Caco-2 (cell line): ENCODE measurements at regions not wholly inside any gene's neighbourhood (a gene's known extent, or its start where the extent isn't known, plus 50 kb on each side); places are given as distances from the start of the nearest gene placed in this dataset.

Experiments
- BruUV-seq: library from RNA; stranded (reverse); fragments of 400-500 nt; replicated peaks from 2 replicates; lab custom pipeline; 2021; lab: Mats Ljungman, UMichigan
- CTCF ChIA-PET: fragments of 300-600 bp; sonication (Branson Sonifier 250); formaldehyde crosslinking; loops from one replicate; lab custom pipeline; 2022; ENCODE audit warnings: antibody characterized with exemption; lab: Charles Lee
- POLR2A ChIA-PET: fragments of 300-600 bp; sonication (Branson Sonifier 250); formaldehyde crosslinking; loops from one replicate; lab custom pipeline; 2022; ENCODE audit warnings: antibody characterized with exemption; lab: Charles Lee
- DNase-seq, 2 experiments: peaks; one replicate each; pipeline versions ENCODE4 v3.0.0 to v3.0.0-alpha.2; 2020 to 2022
- H3K27me3 ChIP-seq: replicated peaks from 2 replicates; pipeline ENCODE4 v1.6.0; 2011; ENCODE audit warnings: low read length; ENCODE audit not compliant: control insufficient read depth, insufficient read depth
- H3K36me3 ChIP-seq: 2 replicates; pipeline ENCODE4 v1.5.1; 2011; ENCODE audit warnings: low read length; ENCODE audit not compliant: control insufficient read depth, insufficient read depth
- H3K4me1 ChIP-seq: fragments of 250-450 bp; sonication (Bioruptor Pico); 2 replicates; pipeline ENCODE4 v1.5.1; 2020; ENCODE audit warnings: mild to moderate bottlenecking
- H3K4me3 ChIP-seq: 2 replicates; pipeline ENCODE4 v1.5.1; 2011; ENCODE audit warnings: low read depth, mild to moderate bottlenecking, control low read depth, low read length
- H3K9me3 ChIP-seq: fragments of 250-450 bp; sonication (Bioruptor Pico); 2 replicates; pipeline ENCODE4 v1.5.1; 2020; ENCODE audit warnings: mild to moderate bottlenecking, moderate library complexity
- H3K27ac Mint-ChIP-seq: one replicate; pipeline ENCODE4 v1.8.0; 2022; ENCODE audit warnings: mixed read lengths; ENCODE audit not compliant: unreplicated experiment
- H3K27me3 Mint-ChIP-seq: one replicate; pipeline ENCODE4 v1.8.0; 2022; ENCODE audit warnings: mixed read lengths; ENCODE audit not compliant: insufficient read depth, unreplicated experiment
- H3K36me3 Mint-ChIP-seq: one replicate; pipeline ENCODE4 v1.8.0; 2022; ENCODE audit warnings: mild to moderate bottlenecking, mixed read lengths; ENCODE audit not compliant: insufficient read depth, unreplicated experiment
- H3K4me1 Mint-ChIP-seq: one replicate; pipeline ENCODE4 v1.8.0; 2022; ENCODE audit warnings: low read depth, mixed read lengths; ENCODE audit not compliant: unreplicated experiment
- H3K4me3 Mint-ChIP-seq: one replicate; pipeline ENCODE4 v1.8.0; 2022; ENCODE audit warnings: mild to moderate bottlenecking, moderate library complexity, mixed read lengths; ENCODE audit not compliant: unreplicated experiment
- H3K9me3 Mint-ChIP-seq: one replicate; pipeline ENCODE4 v1.8.0; 2022; ENCODE audit warnings: mixed read lengths; ENCODE audit not compliant: unreplicated experiment
- intact Hi-C: fragments of 100-400 bp; cut with micrococcal nuclease; formaldehyde crosslinking; loops from one replicate; pipeline ENCODE4 v1.10.0; 2022; ENCODE audit not compliant: unreplicated experiment
- TF ChIP-seq, protein P1 (sequence below), 2 experiments: fragments of 200-600 bp in 1 of 2; IDR thresholded peaks; 1 replicate in 1 of 2; 2 replicates in 1 of 2; pipeline versions ENCODE4 v1.5.1 to v1.8.0; 2011 to 2022; ENCODE audit warnings: antibody characterized with exemption in 1 of 2, control low read depth in 1 of 2, inconsistent platforms in 1 of 2, low read depth in 1 of 2, low read length in 1 of 2, mild to moderate bottlenecking in 1 of 2, moderate library complexity in 1 of 2; ENCODE audit not compliant: insufficient read depth in 1 of 2, severe bottlenecking in 1 of 2, unreplicated experiment in 1 of 2

- TF ChIP-seq, protein P1, sequence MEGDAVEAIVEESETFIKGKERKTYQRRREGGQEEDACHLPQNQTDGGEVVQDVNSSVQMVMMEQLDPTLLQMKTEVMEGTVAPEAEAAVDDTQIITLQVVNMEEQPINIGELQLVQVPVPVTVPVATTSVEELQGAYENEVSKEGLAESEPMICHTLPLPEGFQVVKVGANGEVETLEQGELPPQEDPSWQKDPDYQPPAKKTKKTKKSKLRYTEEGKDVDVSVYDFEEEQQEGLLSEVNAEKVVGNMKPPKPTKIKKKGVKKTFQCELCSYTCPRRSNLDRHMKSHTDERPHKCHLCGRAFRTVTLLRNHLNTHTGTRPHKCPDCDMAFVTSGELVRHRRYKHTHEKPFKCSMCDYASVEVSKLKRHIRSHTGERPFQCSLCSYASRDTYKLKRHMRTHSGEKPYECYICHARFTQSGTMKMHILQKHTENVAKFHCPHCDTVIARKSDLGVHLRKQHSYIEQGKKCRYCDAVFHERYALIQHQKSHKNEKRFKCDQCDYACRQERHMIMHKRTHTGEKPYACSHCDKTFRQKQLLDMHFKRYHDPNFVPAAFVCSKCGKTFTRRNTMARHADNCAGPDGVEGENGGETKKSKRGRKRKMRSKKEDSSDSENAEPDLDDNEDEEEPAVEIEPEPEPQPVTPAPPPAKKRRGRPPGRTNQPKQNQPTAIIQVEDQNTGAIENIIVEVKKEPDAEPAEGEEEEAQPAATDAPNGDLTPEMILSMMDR (IDR thresholded peaks at IDR 0.05; ENCODE audit: insufficient read depth in 1 of 2, low read depth in 1 of 2, low read length in 1 of 2, severe bottlenecking in 1 of 2, unreplicated experiment in 1 of 2) = no peak
- Histone ChIP-seq H3K4me1 (no peaks in the 10 kb centered on the region), H3K27me3 (no peaks in the 10 kb centered on the region; the same call in 1 of the 2 replicates), H3K36me3 (no peaks in the 10 kb centered on the region), H3K9me3 (no peaks in the 10 kb centered on the region), H3K4me3 (no peak overlapping the region)
- Mint-ChIP-seq H3K36me3 (no peaks in the 10 kb centered on the region), H3K27ac (no peak overlapping the region), H3K9me3 (no peaks in the 10 kb centered on the region), H3K4me1 (no peaks in the 10 kb centered on the region), H3K27me3 (peaks cover 21% of the 10 kb centered on the region), H3K4me3 (no peak overlapping the region)
- DNase-seq = no peak
- POLR2A ChIA-PET = no interaction called here
- BruUV-seq = no TSS peak
- CTCF ChIA-PET = no interaction called here
- intact Hi-C loops = no loop called here
Observed at GRCh38 chr20:24823176-24823784, 125.8 kb upstream of the CST7 start.

DNA sequence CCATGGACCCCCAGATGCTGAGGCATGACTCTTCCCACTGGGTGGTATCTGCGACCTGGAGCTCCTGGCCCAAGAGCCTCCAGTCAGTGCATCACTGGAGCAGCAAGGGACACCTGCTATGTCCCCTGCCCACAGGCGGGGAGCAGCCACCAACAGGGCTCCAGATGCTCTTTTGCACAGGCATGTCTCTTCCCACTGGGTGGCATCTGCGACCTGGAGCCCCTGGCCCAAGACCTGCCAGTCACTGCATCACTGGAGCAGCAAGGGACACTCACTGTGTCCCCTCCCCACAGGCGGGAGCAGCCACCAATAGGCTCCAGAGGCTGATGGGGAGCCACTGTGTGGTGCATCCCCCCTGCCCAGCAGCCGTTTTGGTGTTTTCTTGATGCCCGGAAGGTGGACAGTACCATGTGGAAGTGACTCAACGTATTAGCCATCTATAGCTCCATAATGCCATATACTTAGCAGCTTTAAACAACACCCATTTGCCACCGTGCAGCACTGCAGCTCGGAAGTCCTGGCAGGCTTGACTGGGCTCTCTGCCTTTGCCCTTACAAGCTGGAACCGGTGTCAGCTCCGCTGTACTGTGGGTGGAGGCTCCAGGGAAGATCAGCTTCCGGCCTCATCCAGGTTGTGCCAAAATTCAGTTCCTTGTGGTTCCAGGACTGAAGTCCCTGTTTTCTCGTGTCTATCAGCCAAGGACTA is 124.9 kb upstream of the CST7 start:
- TF ChIP-seq, protein P1 (IDR thresholded peaks at IDR 0.05; ENCODE audit: insufficient read depth in 1 of 2, low read depth in 1 of 2, low read length in 1 of 2, severe bottlenecking in 1 of 2, unreplicated experiment in 1 of 2) = no peak
- H3K4me3 ChIP-seq = no peak overlapping the region
- no peaks in the 10 kb centered on the region for H3K4me1 ChIP-seq
- no peak overlapping the region for H3K4me3 Mint-ChIP-seq
- BruUV-seq = no TSS peak
- no peak overlapping the region for H3K27ac Mint-ChIP-seq
- intact Hi-C loops = no loop called here
- no peak for DNase-seq
- H3K36me3 ChIP-seq = no peaks in the 10 kb centered on the region
- H3K36me3 Mint-ChIP-seq = no peaks in the 10 kb centered on the region
- no peaks in the 10 kb centered on the region for H3K9me3 ChIP-seq
- no peaks in the 10 kb centered on the region for H3K4me1 Mint-ChIP-seq
- H3K27me3 ChIP-seq = no peaks in the 10 kb centered on the region; the same call in 1 of the 2 replicates
- ChIA-PET CTCF (no interaction called here), POLR2A (no interaction called here)
- H3K27me3 Mint-ChIP-seq = peaks cover 17% of the 10 kb centered on the region
- H3K9me3 Mint-ChIP-seq = no peaks in the 10 kb centered on the region

GRCh38 chr20:24825591-24825990 is 123.5 kb upstream of the CST7 start:
- H3K36me3 Mint-ChIP-seq = peaks cover 5% of the 10 kb centered on the region
- H3K4me3 ChIP-seq = no peak overlapping the region
- no peak for DNase-seq
- BruUV-seq = no TSS peak
- peaks cover 17% of the 10 kb centered on the region for H3K27me3 Mint-ChIP-seq
- H3K9me3 Mint-ChIP-seq = no peaks in the 10 kb centered on the region
- 0 out of 2 replicates have a peak, but pooled peaks cover under 1% of the 10 kb centered on the region for H3K9me3 ChIP-seq
- POLR2A ChIA-PET = no interaction called here
- TF ChIP-seq, protein P1 (IDR thresholded peaks at IDR 0.05; ENCODE audit: insufficient read depth in 1 of 2, low read depth in 1 of 2, low read length in 1 of 2, severe bottlenecking in 1 of 2, unreplicated experiment in 1 of 2) = no peak
- CTCF ChIA-PET = no interaction called here
- H3K4me3 Mint-ChIP-seq = no peak overlapping the region
- H3K27ac Mint-ChIP-seq = no peak overlapping the region
- no peaks in the 10 kb centered on the region for H3K4me1 ChIP-seq
- no peaks in the 10 kb centered on the region; the same call in 1 of the 2 replicates for H3K27me3 ChIP-seq
- no peaks in the 10 kb centered on the region for H3K36me3 ChIP-seq
- intact Hi-C loops = no loop called here
- H3K4me1 Mint-ChIP-seq = no peaks in the 10 kb centered on the region
